Ishikawa (cell line): ENCODE measurements at regions not wholly inside any gene's neighbourhood (a gene's known extent, or its start where the extent isn't known, plus 50 kb on each side); places are given as distances from the start of the nearest gene placed in this dataset.

Experiments used
- CEBPB ChIP-seq: IDR thresholded peaks from 2 replicates; pipeline ENCODE4 v1.6.1; 2012
- CREB1 ChIP-seq: IDR thresholded peaks from 2 replicates; pipeline ENCODE4 v1.6.1; 2012; ENCODE audit warnings: low read depth
- EGR1 ChIP-seq: IDR thresholded peaks from 2 replicates; pipeline ENCODE4 v1.6.1; 2012
- EP300 ChIP-seq: IDR thresholded peaks from 2 replicates; pipeline ENCODE4 v1.6.1; 2012; ENCODE audit warnings: borderline replicate concordance
- FOXM1 ChIP-seq: IDR thresholded peaks from 2 replicates; pipeline ENCODE4 v1.6.1; 2012; ENCODE audit warnings: low read depth, borderline replicate concordance
- MAX ChIP-seq: IDR thresholded peaks from 2 replicates; pipeline ENCODE4 v1.6.1; 2012
- NFIC ChIP-seq: IDR thresholded peaks from 2 replicates; pipeline ENCODE4 v1.6.1; 2012
- RAD21 ChIP-seq: IDR thresholded peaks from 2 replicates; pipeline ENCODE4 v1.6.1; 2012; ENCODE audit warnings: low read depth
- REST ChIP-seq: IDR thresholded peaks from 2 replicates; pipeline ENCODE4 v1.6.1; 2012; ENCODE audit warnings: low read depth, mild to moderate bottlenecking
- TAF1 ChIP-seq: IDR thresholded peaks from 2 replicates; pipeline ENCODE4 v1.6.1; 2012; ENCODE audit warnings: low read depth, mild to moderate bottlenecking
- TCF12 ChIP-seq: IDR thresholded peaks from 2 replicates; pipeline ENCODE4 v1.6.1; 2012; ENCODE audit warnings: low read depth
- TEAD4 ChIP-seq: IDR thresholded peaks from 2 replicates; pipeline ENCODE4 v1.6.1; 2012
- YY1 ChIP-seq: IDR thresholded peaks from 2 replicates; pipeline ENCODE4 v1.6.1; 2012; ENCODE audit warnings: low read depth
- ZBTB7A ChIP-seq: IDR thresholded peaks from 2 replicates; pipeline ENCODE4 v1.6.1; 2012; ENCODE audit warnings: low read depth

- no peak for TF ChIP-seq TAF1
- TF ChIP-seq ZBTB7A = no peak
- TF ChIP-seq EP300 = no peak
- no peak for TF ChIP-seq CEBPB
- TF ChIP-seq MAX = no peak
- TF ChIP-seq REST = no peak
- TF ChIP-seq YY1 = no peak
- no peak for TF ChIP-seq FOXM1
- TF ChIP-seq TCF12 = no peak
- no peak for TF ChIP-seq RAD21
- no peak for TF ChIP-seq EGR1
- TF ChIP-seq CREB1 = no peak
- TF ChIP-seq NFIC = no peak
- TF ChIP-seq TEAD4 = no peak
These were observed 132.9 kb upstream of the NR3C1 start for GRCh38 chr5:143536364-143536763.
